HS-27A (cell line): ENCODE measurements at regions not wholly inside any gene's neighbourhood (a gene's known extent, or its start where the extent isn't known, plus 50 kb on each side); places are given as distances from the start of the nearest gene placed in this dataset.
"Not testable (repeated sequence)": the region's sequence is repeated elsewhere in the genome, so short reads cannot be mapped to it uniquely, and the experiment has no call there.

ENCODE experiments used
- DNase-seq: peaks from one replicate; pipeline ENCODE4 v3.0.0-alpha.2; 2012; ENCODE audit warnings: low read depth, missing footprints

DNA sequence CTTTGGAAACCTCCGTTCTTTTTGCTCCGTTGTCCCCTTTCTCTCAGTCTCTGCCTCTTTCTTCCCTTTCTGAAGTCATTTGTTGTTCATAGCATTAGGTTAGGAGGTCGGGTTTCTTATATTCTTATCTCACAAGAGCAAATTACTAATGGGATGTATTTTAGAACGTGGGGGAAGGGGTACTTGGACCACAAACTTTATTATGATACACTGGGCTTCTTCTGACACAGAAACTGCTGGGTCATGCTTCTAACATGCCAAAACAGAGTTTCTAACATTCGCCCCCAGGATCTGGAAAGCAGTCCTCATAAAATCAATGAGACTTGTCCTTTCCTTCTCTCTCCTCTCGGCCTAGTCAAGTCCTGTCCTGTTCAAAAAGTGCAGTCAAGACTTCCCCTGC is 334.4 kb downstream of the GADD45G start:
- DNase-seq, result no peak

DNA sequence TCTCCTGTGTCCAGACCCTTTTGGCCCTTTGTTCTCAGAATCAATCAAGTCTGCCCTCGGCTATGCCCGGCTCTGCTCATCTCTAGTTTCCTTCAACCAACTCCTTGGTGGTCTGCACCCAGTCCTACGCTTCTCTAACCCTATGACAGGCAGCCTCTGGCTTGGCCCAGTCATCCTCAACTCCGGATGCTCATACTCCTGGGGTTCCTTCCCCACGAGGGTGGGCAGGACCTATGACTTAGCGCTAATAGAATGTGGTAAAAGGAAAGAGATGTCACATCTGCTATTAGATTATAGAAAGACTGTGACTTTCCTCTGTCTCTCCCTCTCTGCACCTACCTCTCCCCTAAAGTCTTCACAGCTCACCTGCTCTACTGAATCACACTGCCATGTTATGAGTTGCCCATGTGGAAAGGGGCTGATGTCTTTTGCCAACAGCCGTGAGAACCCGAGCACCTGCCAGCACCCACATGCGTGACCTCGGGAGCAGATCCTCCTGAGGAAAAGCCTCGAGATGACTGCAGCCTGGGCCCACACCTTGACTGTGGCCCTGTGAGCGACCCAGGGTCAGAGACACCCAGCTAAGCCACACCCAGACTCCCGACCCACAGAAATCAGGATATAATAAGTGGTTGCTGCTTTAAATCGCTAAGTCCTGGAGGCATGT is 334.9 kb downstream of the GADD45G start:
- no peak for DNase-seq

- no peak for DNase-seq
These were observed 335.8 kb downstream of the GADD45G start for GRCh38 chr9:89940625-89941024.

DNA sequence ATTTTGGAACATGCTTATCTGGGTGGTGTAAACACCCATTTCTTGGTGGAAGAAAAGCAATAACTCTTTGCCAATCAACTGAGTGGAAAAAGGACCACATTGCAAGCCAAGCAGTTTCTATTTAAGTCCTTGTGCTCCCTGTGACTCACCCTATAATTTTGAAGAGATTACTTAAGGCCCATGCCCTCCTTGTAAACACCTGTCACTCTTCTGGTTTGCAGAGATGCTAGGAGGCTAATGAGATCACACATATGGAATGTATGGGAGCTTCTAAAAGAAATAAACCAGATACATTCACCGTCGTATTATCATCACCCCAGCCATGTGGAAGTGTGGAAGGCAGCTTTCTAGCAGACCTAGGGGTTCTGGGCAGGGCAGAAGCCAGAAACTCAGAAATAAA is 337.1 kb downstream of the GADD45G start:
- DNase-seq, result no peak

GRCh38 chr9:89942643-89943042 is 337.8 kb downstream of the GADD45G start:
- DNase-seq, result no peak

- no peak for DNase-seq
These were observed 338.5 kb downstream of the GADD45G start for GRCh38 chr9:89943309-89943708.

DNA sequence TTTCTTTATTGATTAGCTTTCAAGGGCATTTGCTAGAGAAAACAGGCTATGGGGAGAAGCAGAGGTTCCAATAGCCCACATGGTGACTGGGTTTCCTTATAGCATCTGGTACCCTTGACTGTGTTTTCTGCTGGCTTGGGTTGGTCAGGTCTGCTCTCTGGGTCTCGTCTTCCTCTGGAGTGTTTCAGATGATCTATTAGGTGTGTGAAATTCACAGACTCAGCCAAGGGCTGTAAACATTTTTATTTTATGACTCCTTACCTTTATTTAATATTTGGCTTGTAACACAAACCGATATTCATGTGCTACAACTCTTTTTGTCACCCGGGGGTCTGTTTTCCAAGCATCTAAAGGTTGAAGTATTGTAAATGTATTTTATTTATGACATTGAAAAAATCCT is 338.9 kb downstream of the GADD45G start:
- DNase-seq, result no peak

DNA sequence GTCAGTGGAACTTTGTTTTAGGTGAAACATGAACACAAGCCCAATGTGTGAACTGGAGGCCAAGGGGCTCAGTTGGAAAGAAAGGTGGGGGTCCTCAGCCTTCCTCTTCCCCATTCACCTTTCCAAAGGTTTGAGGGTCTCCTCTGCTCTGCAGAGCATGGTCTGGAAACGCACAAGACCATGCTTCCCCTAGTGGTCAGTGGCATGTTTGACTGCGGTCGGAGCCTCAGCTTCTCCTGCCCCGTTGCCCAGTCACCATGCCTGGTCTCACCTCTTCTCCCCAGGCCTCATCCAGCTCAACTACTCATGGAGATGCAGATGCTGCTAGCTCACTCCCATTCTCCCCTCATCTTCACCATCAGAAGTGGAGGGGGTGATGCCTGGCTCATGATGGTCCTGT is 340.3 kb downstream of the GADD45G start:
- no peak for DNase-seq

DNA sequence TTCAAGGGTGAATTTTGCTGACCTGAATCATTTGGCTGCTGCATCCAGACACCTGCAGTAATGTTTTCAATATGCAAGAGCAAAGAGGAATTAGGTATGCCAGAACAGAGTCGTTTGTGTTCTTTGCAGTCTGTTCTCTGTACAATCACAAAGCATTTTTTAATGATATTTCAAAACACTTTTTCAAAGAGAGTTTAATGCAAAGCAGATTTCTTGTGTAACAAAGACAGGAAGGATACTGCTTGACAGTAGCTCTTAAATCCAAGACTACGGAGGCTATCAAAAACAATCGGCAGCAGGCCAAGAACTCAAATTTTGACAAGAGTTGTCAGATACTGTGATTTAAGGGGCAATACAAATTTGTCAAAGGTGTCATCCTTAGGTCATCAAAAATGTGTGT is 341.9 kb downstream of the GADD45G start:
- no peak for DNase-seq

GRCh38 chr9:89949111-89949510 is 344.3 kb downstream of the GADD45G start:
- DNase-seq, result no peak

DNA sequence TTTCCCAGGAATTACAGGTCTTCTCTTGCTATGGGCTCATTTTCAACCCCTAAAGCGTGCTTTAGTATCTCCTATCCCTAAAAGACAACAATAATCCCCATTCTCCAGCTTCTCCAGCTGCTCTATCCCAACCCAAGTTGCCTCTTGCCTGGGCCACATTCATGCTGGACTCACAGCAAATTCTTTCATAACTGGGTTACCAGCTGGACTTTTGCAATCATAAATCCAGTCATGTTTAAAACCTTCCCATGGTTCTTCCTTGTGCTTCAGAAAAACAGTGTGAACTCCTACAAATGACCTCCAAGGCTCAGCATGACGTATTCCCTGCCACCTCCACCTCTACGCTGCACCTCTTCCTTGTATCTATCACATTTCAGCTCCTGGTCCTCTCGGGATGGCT is 346.9 kb downstream of the GADD45G start:
- no peak for DNase-seq

- no peak for DNase-seq
These were observed 347.6 kb downstream of the GADD45G start for GRCh38 chr9:89952401-89952800.

DNA sequence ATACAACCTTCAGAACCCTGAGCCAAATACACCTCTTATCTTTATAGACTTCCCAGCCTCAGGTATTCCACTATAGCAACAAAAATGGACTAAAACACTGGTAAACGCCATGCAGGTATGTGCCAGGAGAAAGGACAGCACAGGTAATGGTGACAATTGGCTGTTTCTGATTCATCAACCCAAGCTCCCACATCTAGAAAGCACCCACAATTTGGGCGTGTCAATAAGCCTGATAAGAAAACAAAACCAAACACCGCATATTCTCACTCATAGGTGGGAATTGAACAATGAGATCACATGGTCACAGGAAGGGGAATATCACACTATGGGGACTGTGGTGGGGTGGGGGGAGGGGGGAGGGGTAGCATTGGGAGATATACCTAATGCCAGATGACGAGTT is 348.5 kb downstream of the GADD45G start:
- not testable (repeated sequence) for DNase-seq

DNA sequence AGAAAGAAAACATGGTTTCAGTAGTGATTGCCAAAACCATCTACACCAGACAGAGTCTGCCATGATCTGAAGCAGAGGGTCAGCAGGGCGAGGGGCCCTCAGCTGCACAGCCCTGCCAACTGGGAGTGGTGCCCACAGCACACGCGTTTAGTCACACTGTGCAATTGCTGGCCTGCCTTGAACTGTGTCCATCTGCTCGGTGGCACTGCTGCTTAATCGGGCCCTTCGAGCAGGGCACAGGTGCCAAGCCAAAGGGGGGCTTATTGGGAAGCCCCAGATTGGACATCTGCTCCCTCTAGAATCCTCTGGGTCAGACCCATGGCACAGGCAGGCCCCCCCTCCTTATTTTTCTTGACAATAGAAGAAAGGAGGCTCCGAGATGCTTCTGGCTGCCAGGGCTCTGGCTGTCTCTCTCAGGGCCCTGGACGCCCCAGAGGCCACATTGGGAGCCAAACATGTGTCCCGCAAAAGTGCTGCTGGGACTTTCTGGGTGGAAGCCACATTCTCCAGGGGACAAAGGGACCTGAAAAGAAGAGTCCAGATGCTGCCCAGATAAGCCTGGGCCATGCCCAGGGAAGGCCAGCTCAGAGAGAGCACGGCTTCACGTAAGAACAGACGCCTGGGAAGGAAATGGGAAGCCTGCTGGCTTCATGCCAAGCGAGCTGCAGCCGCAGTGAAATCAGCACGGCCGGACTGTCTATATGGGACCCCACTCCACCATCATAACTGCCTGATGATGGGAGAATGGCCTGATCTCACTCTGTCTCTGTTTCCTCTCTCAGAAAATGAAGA is 349.2 kb downstream of the GADD45G start:
- DNase-seq, result no peak

DNA sequence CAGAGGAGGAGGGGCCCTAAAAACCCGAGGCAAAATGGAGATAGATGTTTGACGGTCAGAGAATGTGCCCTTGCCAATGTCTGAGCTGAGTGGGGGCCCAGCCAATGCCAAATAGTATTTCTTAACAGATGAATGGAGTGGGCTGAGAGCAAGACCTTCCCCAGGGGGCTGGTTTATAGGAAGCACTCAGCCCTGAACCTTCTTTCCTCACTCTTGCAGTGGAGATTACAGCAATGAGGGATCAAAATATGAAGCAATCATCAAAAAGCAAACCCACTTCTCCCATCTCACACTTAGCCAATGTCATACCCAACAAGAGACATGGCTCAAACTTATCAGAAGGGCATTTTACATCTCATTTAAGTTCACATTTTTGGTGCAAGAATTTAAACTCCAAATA is 350.3 kb downstream of the GADD45G start:
- DNase-seq, result no peak

DNA sequence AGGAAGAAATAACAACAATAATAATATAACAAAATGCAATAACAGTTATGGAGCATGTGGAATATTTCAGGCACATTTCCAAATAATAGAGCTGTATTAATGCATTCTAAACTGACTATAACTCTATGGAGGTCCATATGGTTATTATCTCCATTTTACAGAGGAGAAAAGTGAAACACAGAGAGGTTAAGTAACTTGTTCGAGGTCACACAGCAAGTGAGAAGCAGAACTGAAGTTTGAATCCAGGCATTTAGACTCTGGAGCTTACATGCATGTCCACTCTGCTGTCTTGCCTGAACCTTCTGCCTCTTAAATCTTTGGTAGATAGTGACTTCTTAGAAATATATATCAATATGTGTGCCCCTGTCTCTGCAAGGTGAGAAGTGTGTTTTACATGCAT is 350.8 kb downstream of the GADD45G start:
- no peak for DNase-seq

- DNase-seq, result no peak
These were observed 351.5 kb downstream of the GADD45G start for GRCh38 chr9:89956331-89956730.

DNA sequence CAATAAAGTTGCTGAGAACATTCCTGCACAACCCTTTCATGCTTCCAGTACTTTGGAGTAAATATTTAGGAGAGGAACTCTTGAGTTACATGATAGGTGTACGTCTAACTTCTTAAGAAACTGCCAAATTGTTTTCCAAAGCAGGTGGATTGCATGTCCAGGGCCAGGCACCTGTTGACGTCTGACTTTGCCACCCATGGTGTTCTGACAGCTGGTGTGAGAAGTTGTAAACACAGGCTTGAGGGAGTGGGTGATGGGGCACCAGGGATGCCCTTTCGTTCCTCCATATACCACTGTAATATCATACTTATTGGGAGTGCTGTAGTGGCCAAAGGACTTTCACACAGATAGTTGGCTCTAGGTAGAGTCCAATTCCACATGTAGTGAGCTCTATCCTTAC is 352.1 kb downstream of the GADD45G start:
- no peak for DNase-seq

DNA sequence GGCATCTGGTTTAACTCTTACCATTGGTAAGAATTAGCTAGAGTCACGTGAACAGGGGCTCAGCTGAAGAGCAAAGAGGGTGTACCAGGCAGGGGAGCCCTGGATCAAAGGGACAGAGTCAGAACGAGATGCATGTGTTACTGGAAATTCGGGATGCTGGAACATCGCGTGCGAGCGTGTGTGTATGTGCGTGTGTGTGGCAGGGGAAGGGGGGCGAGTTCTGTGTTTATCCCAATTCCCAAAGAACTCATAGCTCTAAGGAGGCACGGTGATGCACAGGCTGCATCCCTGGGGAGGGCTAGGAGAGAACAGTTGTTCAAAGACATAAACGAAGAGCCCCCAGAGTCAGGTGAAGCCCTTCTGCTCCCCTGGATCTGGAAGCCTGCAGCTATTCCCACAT is 353.3 kb downstream of the GADD45G start:
- no peak for DNase-seq

- no peak for DNase-seq
These were observed 357.0 kb downstream of the GADD45G start for GRCh38 chr9:89961616-89962341.

- DNase-seq, result no peak
These were observed 358.5 kb downstream of the GADD45G start for GRCh38 chr9:89963280-89963679.

DNA sequence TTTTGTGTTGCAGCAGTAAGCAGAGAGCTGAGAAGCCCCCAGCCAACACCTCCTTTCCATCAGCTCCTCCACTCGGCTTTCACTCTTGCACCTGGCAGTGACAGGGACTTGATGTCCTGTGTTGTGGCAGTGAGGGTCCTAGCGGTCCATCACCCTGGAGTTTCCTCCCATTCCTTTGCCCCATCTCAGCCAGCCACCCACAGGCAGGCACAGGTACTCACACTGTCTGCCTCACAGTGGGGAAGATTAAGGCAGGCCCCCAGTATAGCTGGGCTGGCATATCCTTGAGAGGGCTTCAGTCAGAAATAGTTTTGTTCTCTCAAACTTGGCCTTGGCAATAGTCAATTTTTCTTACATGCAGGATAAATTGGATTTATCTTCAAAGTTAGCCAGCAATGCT is 362.7 kb downstream of the GADD45G start:
- DNase-seq, result no peak

- no peak for DNase-seq
These were observed 364.4 kb downstream of the GADD45G start for GRCh38 chr9:89969156-89969675.
